Body of pancreas (tissue), 4 donors: ENCODE measurements at regions not wholly inside any gene's neighbourhood (a gene's known extent, or its start where the extent isn't known, plus 50 kb on each side); places are given as distances from the start of the nearest gene placed in this dataset.

Experiments used
- ATAC-seq: fragments of 150-250 bp; one replicate; pipeline ENCODE4 v1.9.1; 2016
- DNase-seq, 4 donors: peaks; one replicate each; pipeline ENCODE4 v3.0.0-alpha.2; 2019
- H3K27ac ChIP-seq, 4 donors: fragments of 200-600 bp; sonication (generic); 1 replicate in 3 of 4; 2 replicates in 1 of 4; pipeline versions ENCODE4 v1.5.1 to v1.6.1; 2016 to 2019; ENCODE audit warnings: mild to moderate bottlenecking in 1 of 4, mixed read lengths in 1 of 4, moderate library complexity in 1 of 4
- H3K27me3 ChIP-seq, 2 donors: fragments of 200-600 bp; sonication (generic); one replicate each; pipeline ENCODE4 v1.6.0; 2016; ENCODE audit warnings: mild to moderate bottlenecking in 1 of 2
- H3K36me3 ChIP-seq, 2 donors: fragments of 200-600 bp; sonication (generic); replicated peaks in 1 of 2; 2 replicates each; pipeline ENCODE4 v1.5.1; 2016; ENCODE audit warnings: low read depth in 2 of 2; ENCODE audit not compliant: insufficient read depth in 1 of 2
- H3K4me1 ChIP-seq: fragments of 200-600 bp; sonication (generic); one replicate; pipeline ENCODE4 v1.6.0; 2016
- H3K4me3 ChIP-seq, 2 donors: fragments of 200-600 bp; sonication (generic); 1 replicate in 1 of 2; 2 replicates in 1 of 2; pipeline ENCODE4 v1.5.1; 2016 to 2019
- H3K9me3 ChIP-seq, 3 donors: fragments of 200-600 bp; sonication (generic); 1 replicate in 2 of 3; 2 replicates in 1 of 3; pipeline ENCODE4 v1.5.1; 2016
- CTCF ChIP-seq, 7 experiments: fragments of 450-650 bp in 4 of 7; fragments of 200-600 bp in 3 of 7; sonication (generic) in 3 of 7; IDR thresholded peaks; one replicate each; pipeline ENCODE4 v1.5.1; 2016 to 2019; ENCODE audit warnings: antibody characterized with exemption in 7 of 7
- POLR2A ChIP-seq, 3 donors: fragments of 450-650 bp; IDR thresholded peaks; one replicate each; pipeline ENCODE4 v1.6.1; 2016; ENCODE audit warnings: antibody characterized with exemption in 3 of 3, mild to moderate bottlenecking in 2 of 3
- WGBS, 2 donors: methylation state at CpG; one replicate each; pipeline ENCODE4 v1.1.5; 2017; 5-methylcytosine and 5-hydroxymethylcytosine counted together
- intact Hi-C: fragments of 100-400 bp; cut with DNase I; formaldehyde crosslinking; loops from one replicate; pipeline ENCODE4 v1.15.1; 2023

- Histone ChIP-seq H3K27me3 (no peaks in the 10 kb centered on the region), H3K4me3 (no peak overlapping the region), H3K27ac (no peak overlapping the region), H3K9me3 (no peaks in the 10 kb centered on the region), H3K36me3 (no peaks in the 10 kb centered on the region), H3K4me1 (no peaks in the 10 kb centered on the region)
- 63 to 73% methylated on average over 5 of the region's 5 CpGs for WGBS, 2 donors
- DNase-seq (no peak), ATAC-seq (no peak)
- intact Hi-C loops = no loop called here
- TF ChIP-seq CTCF (IDR thresholded peaks at IDR 0.05) = no peak
- no peak for TF ChIP-seq POLR2A (IDR thresholded peaks at IDR 0.05)
Measured at GRCh38 chr5:5592541-5592940, 170.1 kb downstream of the ICE1 start.

DNA sequence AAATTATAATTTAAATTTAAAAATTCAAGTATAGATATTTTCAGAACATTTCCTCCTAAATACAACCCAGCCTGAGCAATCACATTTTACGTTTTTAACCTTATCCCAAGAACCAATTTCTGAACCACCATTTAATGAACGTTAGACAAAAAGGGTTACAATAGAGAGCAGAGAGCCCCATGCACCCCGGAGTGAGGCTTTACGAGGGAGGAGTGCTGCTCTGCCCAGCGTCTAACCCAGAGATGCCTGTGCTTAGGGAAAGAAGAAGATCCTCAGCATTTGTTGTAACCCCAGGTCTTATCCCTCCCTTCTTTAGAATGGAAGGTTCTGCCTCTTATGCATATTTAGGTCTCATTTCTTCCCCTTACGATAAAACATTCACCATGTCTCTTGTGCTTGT, 169.1 kb downstream of the ICE1 start:
- 53 to 56% methylated on average over 6 of the region's 6 CpGs for WGBS, 2 donors
- no peak for DNase-seq

GRCh38 chr5:5589857-5590256, 167.4 kb downstream of the ICE1 start:
- H3K4me3 ChIP-seq = no peak overlapping the region
- intact Hi-C loops = no loop called here
- no peaks in the 10 kb centered on the region for H3K27me3 ChIP-seq
- no peaks in the 10 kb centered on the region for H3K36me3 ChIP-seq
- WGBS, 2 donors = 81 to 84% methylated on average over 12 of the region's 12 CpGs
- TF ChIP-seq POLR2A (IDR thresholded peaks at IDR 0.05) (no peak), CTCF (IDR thresholded peaks at IDR 0.05) (no peak)
- H3K4me1 ChIP-seq = no peaks in the 10 kb centered on the region
- DNase-seq (no peak), ATAC-seq (no peak)
- H3K27ac ChIP-seq = no peak overlapping the region
- no peaks in the 10 kb centered on the region for H3K9me3 ChIP-seq

More for the DNA sequence above, 169.1 kb downstream of the ICE1 start:
- TF ChIP-seq POLR2A (IDR thresholded peaks at IDR 0.05) (no peak), CTCF (IDR thresholded peaks at IDR 0.05) (no peak)
- intact Hi-C loops = no loop called here
- H3K27ac ChIP-seq = no peak overlapping the region
- no peaks in the 10 kb centered on the region for H3K4me1 ChIP-seq
- no peaks in the 10 kb centered on the region for H3K36me3 ChIP-seq
- no peaks in the 10 kb centered on the region for H3K9me3 ChIP-seq
- H3K4me3 ChIP-seq = no peak overlapping the region
- ATAC-seq = no peak
- no peaks in the 10 kb centered on the region for H3K27me3 ChIP-seq

- H3K36me3 ChIP-seq = no peaks in the 10 kb centered on the region
- no peak for DNase-seq
- ATAC-seq = no peak
- H3K27ac ChIP-seq = no peak overlapping the region
- no peaks in the 10 kb centered on the region for H3K9me3 ChIP-seq
- H3K27me3 ChIP-seq = no peaks in the 10 kb centered on the region
- no peaks in the 10 kb centered on the region for H3K4me1 ChIP-seq
- TF ChIP-seq POLR2A (IDR thresholded peaks at IDR 0.05) (no peak), CTCF (IDR thresholded peaks at IDR 0.05) (no peak)
- intact Hi-C loops = no loop called here
- WGBS, 2 donors = 27 to 29% methylated on average over 11 to 12 of the region's 12 CpGs
- no peak overlapping the region for H3K4me3 ChIP-seq
Measured at GRCh38 chr5:5588887-5589826, 166.7 kb downstream of the ICE1 start.

GRCh38 chr5:5588386-5588785, 165.9 kb downstream of the ICE1 start:
- H3K4me3 ChIP-seq = no peak overlapping the region
- no peak overlapping the region for H3K27ac ChIP-seq
- intact Hi-C loops = no loop called here
- WGBS, 2 donors = 54 to 62% methylated on average over 4 of the region's 4 CpGs
- no peaks in the 10 kb centered on the region for H3K9me3 ChIP-seq
- no peak for ATAC-seq
- no peaks in the 10 kb centered on the region for H3K36me3 ChIP-seq
- H3K27me3 ChIP-seq = no peaks in the 10 kb centered on the region
- TF ChIP-seq POLR2A (IDR thresholded peaks at IDR 0.05) = no peak
- TF ChIP-seq CTCF (IDR thresholded peaks at IDR 0.05) = no peak
- H3K4me1 ChIP-seq = no peaks in the 10 kb centered on the region
- no peak for DNase-seq
